H9 (cell line): ENCODE measurements at regions not wholly inside any gene's neighbourhood (a gene's known extent, or its start where the extent isn't known, plus 50 kb on each side); places are given as distances from the start of the nearest gene placed in this dataset.

Experiments used
- DNase-seq: peaks from one replicate; pipeline ENCODE4 v3.0.0-alpha.2; 2017
- H2AFZ ChIP-seq: one replicate; pipeline ENCODE4 v1.6.1; 2013; ENCODE audit warnings: mild to moderate bottlenecking, low read length, control low read depth, moderate library complexity
- H2AK5ac ChIP-seq: 2 replicates; pipeline ENCODE4 v1.6.1; 2013; ENCODE audit warnings: low read length, control low read depth, mixed read lengths; ENCODE audit not compliant: insufficient read length
- H2BK120ac ChIP-seq: one replicate; pipeline ENCODE4 v1.6.1; 2013; ENCODE audit warnings: low read depth, mild to moderate bottlenecking, low read length, control low read depth, inconsistent platforms; ENCODE audit not compliant: poor library complexity, severe bottlenecking
- H2BK12ac ChIP-seq: 2 replicates; pipeline ENCODE4 v1.6.1; 2013; ENCODE audit warnings: low read length, control low read depth, mixed read lengths, low read depth; ENCODE audit not compliant: insufficient read length
- H2BK15ac ChIP-seq: 2 replicates; pipeline ENCODE4 v1.6.1; 2013; ENCODE audit warnings: low read depth, low read length, control low read depth
- H2BK20ac ChIP-seq: one replicate; pipeline ENCODE4 v1.6.1; 2013; ENCODE audit warnings: low read depth, mild to moderate bottlenecking, low read length, control low read depth, inconsistent platforms; ENCODE audit not compliant: poor library complexity, severe bottlenecking
- H2BK5ac ChIP-seq: 2 replicates; pipeline ENCODE4 v1.6.1; 2013; ENCODE audit warnings: low read length, control low read depth, mixed read lengths; ENCODE audit not compliant: insufficient read length
- H3K14ac ChIP-seq: 2 replicates; pipeline ENCODE4 v1.6.1; 2013; ENCODE audit warnings: low read length, control low read depth; ENCODE audit not compliant: insufficient read depth
- H3K18ac ChIP-seq: 2 replicates; pipeline ENCODE4 v1.6.1; 2013; ENCODE audit warnings: low read depth, mild to moderate bottlenecking, mixed read lengths, low read length, control low read depth; ENCODE audit not compliant: insufficient read length
- H3K23ac ChIP-seq: 2 replicates; pipeline ENCODE4 v1.6.1; 2013; ENCODE audit warnings: low read length, control low read depth, mixed read lengths, low read depth; ENCODE audit not compliant: insufficient read length
- H3K23me2 ChIP-seq: 2 replicates; pipeline ENCODE4 v1.6.1; 2013; ENCODE audit warnings: low read depth, mild to moderate bottlenecking, mixed read lengths, low read length, control low read depth; ENCODE audit not compliant: insufficient read length, poor library complexity, severe bottlenecking
- H3K27ac ChIP-seq: 2 replicates; pipeline ENCODE4 v1.5.1; 2013; ENCODE audit warnings: low read length, control low read depth, mixed read lengths, low read depth; ENCODE audit not compliant: insufficient read length
- H3K27me3 ChIP-seq: 2 replicates; pipeline ENCODE4 v1.6.1; 2013; ENCODE audit warnings: low read length, control low read depth, inconsistent platforms; ENCODE audit not compliant: insufficient read depth
- H3K4ac ChIP-seq: 2 replicates; pipeline ENCODE4 v1.6.1; 2013; ENCODE audit warnings: low read depth, mild to moderate bottlenecking, control low read depth, inconsistent platforms, low read length, moderate library complexity
- H3K4me1 ChIP-seq: 2 replicates; pipeline ENCODE4 v1.6.1; 2013; ENCODE audit warnings: low read length, control low read depth, inconsistent platforms; ENCODE audit not compliant: insufficient read depth
- H3K4me2 ChIP-seq: 2 replicates; pipeline ENCODE4 v1.6.1; 2013; ENCODE audit warnings: low read length, control low read depth, mixed read lengths; ENCODE audit not compliant: insufficient read length, insufficient read depth
- H3K56ac ChIP-seq: 2 replicates; pipeline ENCODE4 v1.6.1; 2013; ENCODE audit warnings: low read depth, mild to moderate bottlenecking, mixed read lengths, low read length, control low read depth; ENCODE audit not compliant: insufficient read length
- H3K79me1 ChIP-seq: 2 replicates; pipeline ENCODE4 v1.6.1; 2013; ENCODE audit warnings: low read depth, mild to moderate bottlenecking, moderate library complexity, low read length, control low read depth, inconsistent platforms; ENCODE audit not compliant: insufficient read depth, poor library complexity, severe bottlenecking
- H3K79me2 ChIP-seq: 2 replicates; pipeline ENCODE4 v1.6.1; 2013; ENCODE audit warnings: low read length, control low read depth, inconsistent platforms; ENCODE audit not compliant: insufficient read depth
- H3K9ac ChIP-seq: 2 replicates; pipeline ENCODE4 v1.6.1; 2013; ENCODE audit warnings: low read length, control low read depth, mixed read lengths; ENCODE audit not compliant: insufficient read length; ENCODE audit errors: extremely low read depth
- H3K9me3 ChIP-seq: one replicate; pipeline ENCODE4 v1.6.1; 2013; ENCODE audit warnings: low read depth, low read length, inconsistent platforms; ENCODE audit not compliant: control insufficient read depth
- H3T11ph ChIP-seq: one replicate; pipeline ENCODE4 v1.6.1; 2013; ENCODE audit warnings: mild to moderate bottlenecking, low read length, control low read depth, inconsistent platforms
- H4K20me1 ChIP-seq: one replicate; pipeline ENCODE4 v1.6.1; 2013; ENCODE audit not compliant: control insufficient read depth, insufficient read length, insufficient read depth
- H4K5ac ChIP-seq: 2 replicates; pipeline ENCODE4 v1.6.1; 2013; ENCODE audit warnings: low read depth, mild to moderate bottlenecking, mixed read lengths, low read length, control low read depth; ENCODE audit not compliant: insufficient read length
- H4K8ac ChIP-seq: replicated peaks from 2 replicates; pipeline ENCODE4 v1.6.1; 2013; ENCODE audit warnings: low read length, control low read depth, mixed read lengths, low read depth; ENCODE audit not compliant: insufficient read length
- H4K91ac ChIP-seq: 2 replicates; pipeline ENCODE4 v1.6.1; 2013; ENCODE audit warnings: low read depth, mild to moderate bottlenecking, moderate library complexity, mixed read lengths, low read length, control low read depth; ENCODE audit not compliant: insufficient read length
- H3K27ac Mint-ChIP-seq, 3 experiments: 2 replicates in 2 of 3; 3 replicates in 1 of 3; pipeline ENCODE4 v1.8.0; 2020 to 2021; ENCODE audit warnings: mixed read lengths in 3 of 3, mild to moderate bottlenecking in 1 of 3, moderate library complexity in 1 of 3
- H3K27me3 Mint-ChIP-seq: 2 replicates; pipeline ENCODE4 v1.8.0; 2021; ENCODE audit warnings: low read depth, mild to moderate bottlenecking, moderate library complexity, mixed read lengths
- H3K36me3 Mint-ChIP-seq, 3 experiments: 2 replicates in 2 of 3; 3 replicates in 1 of 3; pipeline ENCODE4 v1.8.0; 2020 to 2021; ENCODE audit warnings: low read depth in 3 of 3, mixed read lengths in 3 of 3; ENCODE audit not compliant: insufficient read depth in 1 of 3
- H3K4me1 Mint-ChIP-seq, 2 experiments: 2 replicates each; pipeline ENCODE4 v1.8.0; 2020; ENCODE audit warnings: mixed read lengths in 2 of 2
- H3K4me3 Mint-ChIP-seq, 2 experiments: 2 replicates in 1 of 2; 3 replicates in 1 of 2; pipeline ENCODE4 v1.8.0; 2020 to 2021; ENCODE audit warnings: mild to moderate bottlenecking in 2 of 2, mixed read lengths in 2 of 2, moderate library complexity in 1 of 2
- H3K9me3 Mint-ChIP-seq, 2 experiments: 2 replicates in 1 of 2; 3 replicates in 1 of 2; pipeline ENCODE4 v1.8.0; 2020; ENCODE audit warnings: mild to moderate bottlenecking in 2 of 2, mixed read lengths in 2 of 2, moderate library complexity in 1 of 2
- CTCF ChIP-seq: fragments of 200-600 bp; sonication (generic); conservative IDR thresholded peaks from 3 replicates; pipeline ENCODE4 v1.8.0; 2021; ENCODE audit warnings: antibody characterized with exemption, mild to moderate bottlenecking
- WGBS: extraction: QIAGEN DNeasy Blood & Tissue Kit; methylation state at CpG from one replicate; pipeline ENCODE4 v1.1.7; 2013; ENCODE audit warnings: missing lambda C conversion rate, low lambda C conversion rate, mixed read lengths; ENCODE audit not compliant: insufficient read length; ENCODE audit errors: extremely low coverage; 5-methylcytosine and 5-hydroxymethylcytosine counted together

- Histone ChIP-seq H2BK15ac (no peak overlapping the region), H3K9ac (no peak overlapping the region), H3T11ph (no peak overlapping the region), H3K23ac (no peak overlapping the region), H3K79me1 (no peaks in the 10 kb centered on the region), H2BK12ac (no peak overlapping the region), H2AFZ (no peak overlapping the region), H3K4me2 (no peak overlapping the region), H3K4me1 (no peaks in the 10 kb centered on the region; the same call in 1 of the 2 replicates), H3K56ac (no peak overlapping the region), H4K5ac (no peak overlapping the region), H3K18ac (no peak overlapping the region), H2BK120ac (no peak overlapping the region), H2AK5ac (no peak overlapping the region), H2BK5ac (no peak overlapping the region), H4K91ac (no peak overlapping the region), H2BK20ac (no peak overlapping the region), H3K27ac (no peak overlapping the region), H3K14ac (no peak overlapping the region), H3K79me2 (no peaks in the 10 kb centered on the region), H3K9me3 (no peaks in the 10 kb centered on the region), H3K4ac (no peak overlapping the region), H4K20me1 (no peaks in the 10 kb centered on the region), H3K27me3 (no peaks in the 10 kb centered on the region), H4K8ac (no peak overlapping the region), H3K23me2 (no peaks in the 10 kb centered on the region)
- Mint-ChIP-seq H3K27me3 (peaks cover 25% of the 10 kb centered on the region), H3K27ac (no peak overlapping the region), H3K4me1 (peaks cover 2 to 5% of the 10 kb centered on the region in 2 experiments; a peak in 3 of 4 replicates), H3K4me3 (no peak overlapping the region), H3K9me3 (peaks cover 2 to 3% of the 10 kb centered on the region in 2 experiments; a peak in 4 of 5 replicates), H3K36me3 (no peaks in the 10 kb centered on the region; a peak in 1 of 7 replicates)
- WGBS, result no CpG with 5 or more reads among the region's 6 CpGs
- DNase-seq, result peak; percentile 9
- no peak for TF ChIP-seq CTCF
Measured at GRCh38 chr22:49228431-49229037, 599.1 kb downstream of the BRD1 start.
